DND-41 (cell line): ENCODE measurements at regions not wholly inside any gene's neighbourhood (a gene's known extent, or its start where the extent isn't known, plus 50 kb on each side); places are given as distances from the start of the nearest gene placed in this dataset.

ENCODE experiments used
- CTCF ChIP-seq: IDR thresholded peaks from 2 replicates; pipeline ENCODE4 v1.5.1; 2012; ENCODE audit warnings: borderline replicate concordance, low read length, moderate library complexity, mild to moderate bottlenecking; ENCODE audit not compliant: poor library complexity, severe bottlenecking; ENCODE audit errors: extremely low read depth
- EZH2 ChIP-seq: IDR thresholded peaks from 3 replicates; pipeline ENCODE4 v1.6.1; 2012; ENCODE audit warnings: borderline replicate concordance, low read depth, mild to moderate bottlenecking, moderate library complexity, low read length, inconsistent platforms; ENCODE audit not compliant: severe bottlenecking

- TF ChIP-seq CTCF (no peak), EZH2 (no peak)
Observed at GRCh38 chr14:47921133-47921532, 245.7 kb upstream of the MDGA2 start.
